ENCODE measurements at regions not wholly inside any gene's neighbourhood (a gene's known extent, or its start where the extent isn't known, plus 50 kb on each side); places are given as distances from the start of the nearest gene placed in this dataset.
"Not testable (repeated sequence)": the region's sequence is repeated elsewhere in the genome, so short reads cannot be mapped to it uniquely, and the experiment has no call there.

DNA sequence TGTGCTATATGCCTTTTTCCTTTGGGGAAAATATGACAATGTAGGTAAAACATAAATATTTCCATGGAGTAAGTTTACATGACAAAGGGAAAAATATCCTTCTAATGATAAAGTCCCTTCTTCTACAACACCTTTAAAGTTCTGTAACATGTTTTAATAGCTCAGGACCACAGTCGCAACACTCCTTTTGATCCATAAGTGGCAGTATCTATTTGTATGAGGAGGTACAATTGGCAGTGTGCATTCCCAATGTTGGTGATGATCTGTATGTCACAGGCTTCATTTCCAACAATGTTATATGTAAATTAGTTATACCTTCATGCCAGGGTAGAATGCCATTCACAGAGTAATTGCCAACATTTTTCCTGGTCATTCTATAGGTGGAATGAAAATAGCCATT lies 127.1 kb upstream of the CCNH start:
- DNase-seq (ENCODE audit: low read depth in 2 of 2), result no peak

DNA sequence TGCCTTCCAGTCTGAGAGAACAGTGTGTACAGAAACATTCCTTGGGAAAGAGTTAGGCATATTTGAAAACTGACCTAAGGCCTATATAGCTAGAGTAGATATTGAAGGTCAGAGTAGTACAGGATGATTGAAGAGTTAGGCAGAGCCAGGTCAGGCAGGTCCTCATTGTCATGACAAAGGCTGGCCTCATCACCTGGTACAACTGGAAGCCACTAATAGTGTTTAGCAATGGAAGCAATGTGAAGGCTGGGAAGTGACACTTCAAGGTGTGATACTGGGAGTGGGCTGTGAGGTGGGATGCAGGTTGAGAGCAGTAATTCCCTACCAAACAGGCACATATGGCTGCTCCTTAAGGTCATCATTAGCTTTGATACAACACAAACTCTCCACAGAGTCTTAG lies 123.6 kb upstream of the CCNH start:
- DNase-seq (ENCODE audit: low read depth in 2 of 2), result no peak

DNA sequence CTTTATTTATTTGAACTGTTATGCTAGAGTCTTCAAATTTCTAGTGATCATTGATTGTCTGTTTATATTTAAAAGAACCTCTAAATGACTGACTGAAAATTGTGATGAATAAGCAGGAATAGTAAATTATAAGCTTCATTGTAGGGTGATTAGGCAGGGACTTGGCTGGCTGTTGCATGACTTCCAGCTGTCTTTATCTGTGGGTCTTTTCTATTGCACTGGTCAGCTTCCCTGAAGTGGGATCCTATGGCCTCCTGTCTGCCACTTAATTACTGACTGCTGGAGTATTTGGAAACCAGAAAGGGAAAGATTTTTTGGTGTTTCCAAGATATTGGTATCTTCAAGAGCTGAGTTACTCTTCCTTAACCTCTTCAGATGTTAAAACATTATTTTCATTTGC lies 123.0 kb upstream of the CCNH start:
- no peak for DNase-seq (ENCODE audit: low read depth in 2 of 2)

DNA sequence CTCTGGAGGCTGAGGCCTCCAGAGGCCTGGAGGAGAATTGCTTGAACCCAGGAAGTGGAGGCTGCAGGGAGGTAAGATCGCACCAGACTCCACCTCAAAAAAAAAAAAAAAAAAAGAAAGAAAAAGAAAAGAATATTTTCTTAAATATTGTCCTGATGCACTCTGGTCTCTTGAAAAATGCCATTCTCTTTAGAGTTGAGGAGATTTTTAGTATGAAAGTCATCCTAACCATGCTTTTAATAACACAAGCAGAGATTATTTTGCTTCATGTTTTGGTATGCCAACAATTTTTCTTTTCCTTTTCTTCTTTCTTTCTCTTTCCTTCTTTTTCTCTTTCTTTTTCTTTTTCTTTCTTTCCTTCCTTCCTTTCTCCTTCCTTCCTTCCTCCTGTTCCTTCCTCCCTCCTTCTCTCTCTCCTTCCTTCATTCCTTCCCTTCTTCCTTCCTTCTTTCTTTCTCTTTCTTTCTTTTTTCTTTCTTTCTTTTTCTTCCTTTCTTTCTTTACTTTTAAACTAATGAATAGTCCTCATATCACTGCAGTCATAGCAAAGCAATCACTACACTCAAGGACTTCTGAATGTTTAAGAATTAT lies 116.9 kb upstream of the CCNH start:
- DNase-seq (ENCODE audit: low read depth in 2 of 2), result no peak

DNA sequence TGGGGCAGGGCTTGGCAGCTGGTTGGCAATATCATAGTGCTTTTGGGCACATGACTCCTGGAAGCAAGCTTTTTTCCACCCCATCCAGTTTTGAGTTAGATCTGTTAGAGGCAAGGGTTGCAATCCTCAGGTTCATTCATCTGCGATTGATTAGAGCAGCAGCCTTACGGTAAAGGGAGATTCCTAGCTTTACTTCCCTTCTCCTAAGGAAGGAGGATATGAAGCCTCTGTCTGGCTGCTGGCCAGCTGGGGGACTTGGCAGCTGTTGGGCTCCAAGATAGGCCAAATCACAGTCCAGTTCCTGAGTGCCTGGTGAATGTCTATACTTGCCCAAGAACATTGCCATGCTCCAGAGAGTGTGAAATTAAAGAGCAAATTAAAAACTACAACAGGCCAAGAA lies 113.4 kb upstream of the CCNH start:
- DNase-seq (ENCODE audit: low read depth in 2 of 2), result no peak

DNA sequence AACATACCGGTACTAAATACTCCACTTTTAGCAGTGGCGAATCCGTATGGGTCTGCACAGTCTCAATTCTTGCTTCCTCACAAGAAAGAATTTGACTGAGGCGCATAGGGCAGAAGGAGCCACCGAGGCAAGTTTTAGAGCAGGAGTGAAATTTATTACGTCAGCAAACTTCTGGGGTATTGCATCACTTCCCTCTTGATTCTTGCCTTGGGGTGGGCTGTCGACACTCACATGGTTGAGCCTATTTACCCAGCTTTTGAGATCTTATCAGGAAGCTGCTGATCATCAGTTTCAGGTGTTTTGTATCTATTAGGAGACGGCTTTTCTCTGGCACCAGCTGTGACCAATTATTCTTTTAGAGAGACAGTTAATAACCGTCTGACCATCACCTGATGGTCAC lies 111.5 kb upstream of the CCNH start:
- DNase-seq (ENCODE audit: low read depth in 2 of 2), result no peak

DNA sequence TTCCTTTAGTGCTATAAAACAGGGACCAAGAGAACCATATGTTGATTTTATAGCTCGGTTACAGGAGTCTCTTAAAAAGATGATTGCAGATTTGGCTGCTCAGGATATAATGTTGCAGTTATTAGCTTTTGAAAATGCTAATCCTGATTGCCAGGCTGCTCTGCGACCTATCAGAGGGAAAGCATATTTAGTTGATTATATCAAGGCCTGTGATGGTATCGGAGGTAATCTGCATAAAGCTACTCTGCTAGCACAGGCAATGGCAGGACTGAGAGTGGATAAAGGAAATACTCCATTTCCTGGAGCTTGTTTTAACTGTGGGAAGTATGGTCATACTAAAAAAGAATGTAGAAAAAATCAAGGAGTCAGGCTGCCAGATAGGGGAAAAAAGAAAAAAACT lies 99.0 kb upstream of the CCNH start:
- DNase-seq (ENCODE audit: low read depth in 2 of 2), result not testable (repeated sequence)

DNA sequence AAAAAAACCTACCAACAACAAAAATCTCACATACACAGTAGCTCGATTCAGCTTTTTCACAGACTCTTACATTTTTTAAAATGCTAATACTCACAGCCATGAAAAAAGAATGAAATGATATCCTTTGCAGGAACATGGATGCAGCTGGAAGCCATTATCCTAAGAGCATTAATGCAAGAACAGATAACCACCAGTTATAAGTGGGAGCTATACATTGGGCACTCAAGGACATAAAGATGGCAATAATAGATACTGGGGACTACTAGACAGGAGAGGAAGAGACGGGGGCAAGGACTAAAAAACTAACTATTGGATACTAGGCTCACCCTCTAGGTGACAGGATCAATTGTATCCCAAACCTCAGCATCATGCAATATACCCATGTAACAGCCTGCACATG lies 90.3 kb upstream of the CCNH start:
- DNase-seq (ENCODE audit: low read depth in 2 of 2), result no peak

DNA sequence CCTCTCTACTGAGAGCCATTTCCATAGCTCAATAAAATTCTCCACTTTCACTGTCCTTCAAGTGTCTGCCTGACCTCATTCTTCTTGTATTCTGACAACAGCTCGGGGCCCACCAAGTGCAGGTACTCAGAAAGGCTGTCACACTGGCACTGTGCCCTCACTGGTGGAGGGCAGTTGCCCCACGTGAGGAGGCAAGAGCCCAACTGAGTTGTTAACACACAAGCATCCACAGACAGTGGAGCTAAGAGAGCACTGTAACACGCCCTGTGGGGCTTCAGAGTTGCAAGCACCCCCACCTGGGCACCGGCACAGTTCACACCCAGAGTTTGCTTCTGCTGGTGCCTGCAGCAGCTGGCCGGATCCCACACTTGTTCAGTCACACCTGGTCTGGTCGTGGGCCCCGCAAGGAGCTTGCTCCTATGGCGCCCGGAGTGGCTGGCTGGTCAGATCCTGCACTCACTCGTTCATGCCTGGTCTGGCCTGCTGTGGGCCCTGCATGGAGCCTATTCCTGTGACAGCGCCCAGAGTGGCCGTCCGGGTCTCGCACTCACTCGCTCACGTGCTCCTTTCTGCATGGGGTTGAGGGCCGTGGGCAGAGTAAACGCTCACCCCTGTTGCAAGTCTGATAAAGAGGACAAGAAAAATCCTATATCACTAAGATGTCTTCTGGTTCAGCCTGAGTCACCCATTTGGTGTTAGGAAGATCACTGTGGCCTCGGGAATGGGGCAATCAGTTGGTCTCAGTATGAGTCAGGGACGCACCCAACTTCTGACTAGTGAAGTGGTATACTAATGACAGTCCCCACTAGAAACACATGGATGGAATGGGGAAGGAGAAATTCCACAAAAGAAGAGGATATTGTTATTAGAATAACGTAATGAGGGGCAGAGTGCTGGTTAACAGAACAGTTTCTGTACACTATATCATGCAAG lies 87.0 kb upstream of the CCNH start:
- DNase-seq (ENCODE audit: low read depth in 2 of 2), result no peak
